B cell (primary cell): ENCODE measurements at regions not wholly inside any gene's neighbourhood (a gene's known extent, or its start where the extent isn't known, plus 50 kb on each side); places are given as distances from the start of the nearest gene placed in this dataset.

Source experiments
- ATAC-seq: fragments of 200-7000 bp; cut with Tn5 transposase; one replicate; pipeline ENCODE4 v1.10.0; 2021; ENCODE audit warnings: low read depth, mild to moderate bottlenecking, moderate number of reproducible peaks, moderate library complexity
- CTCF ChIA-PET: fragments of 350-600 bp; sonication (Branson Sonifier 250); formaldehyde crosslinking; loops from one replicate; lab custom pipeline; 2021; ENCODE audit warnings: antibody characterized with exemption, inconsistent platforms; lab: Charles Lee
- POLR2A ChIA-PET: fragments of 350-600 bp; sonication (Branson Sonifier 250); formaldehyde crosslinking; loops from one replicate; lab custom pipeline; 2021; ENCODE audit warnings: antibody characterized with exemption; lab: Charles Lee
- DNase-seq: peaks from one replicate; pipeline ENCODE4 v3.0.0; 2013
- H2AFZ ChIP-seq: 2 replicates; pipeline ENCODE4 v1.6.1; 2012; ENCODE audit warnings: mild to moderate bottlenecking, low read depth, low read length; ENCODE audit not compliant: insufficient read depth, poor library complexity, severe bottlenecking
- H3K27ac ChIP-seq, 2 donors: 1 replicate in 1 of 2; 2 replicates in 1 of 2; pipeline ENCODE4 v1.5.1; 2012 to 2013; ENCODE audit warnings: low read length in 2 of 2, mild to moderate bottlenecking in 2 of 2, moderate library complexity in 1 of 2
- H3K27me3 ChIP-seq, 4 experiments: fragments of 200-600 bp in 1 of 4; sonication (generic) in 1 of 4; replicated peaks in 1 of 4; 1 replicate in 2 of 4; 2 replicates in 2 of 4; pipeline versions ENCODE4 v1.6.1 to v1.7.0; 2013 to 2016; ENCODE audit warnings: low read length in 3 of 4, mild to moderate bottlenecking in 2 of 4, mixed read lengths in 1 of 4, moderate library complexity in 1 of 4; ENCODE audit not compliant: insufficient read depth in 4 of 4, control insufficient read depth in 3 of 4; ENCODE audit errors: control extremely low read depth in 1 of 4
- H3K36me3 ChIP-seq, 2 experiments: replicated peaks in 1 of 2; 1 replicate in 1 of 2; 2 replicates in 1 of 2; pipeline versions ENCODE4 v1.6.1 to v1.7.1; 2013; ENCODE audit warnings: low read length in 1 of 2; ENCODE audit not compliant: insufficient read depth in 2 of 2, control insufficient read depth in 1 of 2; ENCODE audit errors: control extremely low read depth in 1 of 2, extremely low read depth in 1 of 2
- H3K4me1 ChIP-seq, 2 donors: fragments of 200-600 bp in 1 of 2; sonication (generic) in 1 of 2; 1 replicate in 1 of 2; 2 replicates in 1 of 2; pipeline versions ENCODE4 v1.5.1 to v1.6.1; 2013 to 2017; ENCODE audit warnings: low read length in 2 of 2; ENCODE audit not compliant: control insufficient read depth in 2 of 2, insufficient read depth in 2 of 2
- H3K4me2 ChIP-seq: replicated peaks from 2 replicates; pipeline ENCODE3; 2012; ENCODE audit warnings: mild to moderate bottlenecking, low read depth, low read length; ENCODE audit not compliant: poor library complexity, severe bottlenecking
- H3K4me3 ChIP-seq, 5 experiments: fragments of 200-600 bp in 1 of 5; sonication (generic) in 1 of 5; 1 replicate in 3 of 5; 2 replicates in 2 of 5; pipeline versions ENCODE4 v1.5.1 to v1.7.0; 2011 to 2016; ENCODE audit warnings: low read length in 4 of 5, mild to moderate bottlenecking in 4 of 5, low read depth in 2 of 5, control low read depth in 1 of 5, moderate library complexity in 1 of 5; ENCODE audit not compliant: insufficient read depth in 1 of 5; ENCODE audit errors: control extremely low read depth in 1 of 5, extremely low read depth in 1 of 5
- H3K79me2 ChIP-seq: fragments of 200-600 bp; sonication (generic); one replicate; pipeline ENCODE4 v1.6.0; 2016; ENCODE audit warnings: low read length; ENCODE audit not compliant: control insufficient read depth, insufficient read depth
- H3K9ac ChIP-seq: fragments of 200-600 bp; sonication (generic); 2 replicates; pipeline ENCODE4 v1.6.1; 2017; ENCODE audit warnings: mild to moderate bottlenecking, low read length, moderate library complexity
- H3K9me3 ChIP-seq, 3 donors: one replicate each; pipeline versions ENCODE4 v1.6.1 to v1.7.1; 2013; ENCODE audit warnings: low read length in 2 of 3; ENCODE audit not compliant: control insufficient read depth in 2 of 3, insufficient read depth in 1 of 3; ENCODE audit errors: control extremely low read depth in 1 of 3
- H4K20me1 ChIP-seq: 2 replicates; pipeline ENCODE4 v1.6.0; 2012; ENCODE audit warnings: mild to moderate bottlenecking, low read length; ENCODE audit not compliant: insufficient read depth, control insufficient read depth, poor library complexity, severe bottlenecking
- H3K27ac Mint-ChIP-seq: one replicate; pipeline ENCODE4 v1.8.0; 2021; ENCODE audit warnings: mixed read lengths
- H3K27me3 Mint-ChIP-seq: one replicate; pipeline ENCODE4 v1.8.0; 2021; ENCODE audit warnings: mixed read lengths
- H3K4me1 Mint-ChIP-seq: one replicate; pipeline ENCODE4 v1.8.0; 2021; ENCODE audit warnings: mixed read lengths
- H3K4me3 Mint-ChIP-seq: one replicate; pipeline ENCODE4 v1.8.0; 2021; ENCODE audit warnings: mixed read lengths
- H3K9me3 Mint-ChIP-seq: one replicate; pipeline ENCODE4 v1.8.0; 2022; ENCODE audit warnings: mixed read lengths; ENCODE audit not compliant: insufficient read depth
- CTCF ChIP-seq: fragments of 200-600 bp; IDR thresholded peaks from one replicate; pipeline ENCODE4 v1.8.0; 2022; ENCODE audit warnings: antibody characterized with exemption, mild to moderate bottlenecking
- EZH2 ChIP-seq: IDR thresholded peaks from 2 replicates; pipeline ENCODE4 v1.6.1; 2012; ENCODE audit warnings: borderline replicate concordance, low read depth, mild to moderate bottlenecking, moderate library complexity, low read length; ENCODE audit not compliant: insufficient read depth, poor library complexity, severe bottlenecking
- WGBS: methylation state at CpG from one replicate; pipeline ENCODE4 v1.1.5; 2013; ENCODE audit warnings: missing lambda C conversion rate; ENCODE audit not compliant: insufficient coverage; 5-methylcytosine and 5-hydroxymethylcytosine counted together
- intact Hi-C: fragments of 100-400 bp; cut with micrococcal nuclease; formaldehyde crosslinking; loops from one replicate; pipeline ENCODE4 v1.10.0; 2022

- no peak overlapping the region for H2AFZ ChIP-seq
- no CpG with 5 or more reads among the region's 2 CpGs for WGBS
- no peaks in the 10 kb centered on the region for H3K4me1 Mint-ChIP-seq
- ChIA-PET POLR2A (no interaction called here), CTCF (no interaction called here)
- ATAC-seq (no peak), DNase-seq (no peak)
- H3K9me3 ChIP-seq = no peaks in the 10 kb centered on the region
- H3K9me3 Mint-ChIP-seq = no peaks in the 10 kb centered on the region
- no peak overlapping the region for H3K4me3 ChIP-seq
- H3K4me2 ChIP-seq = no peak overlapping the region
- H3K79me2 ChIP-seq = no peaks in the 10 kb centered on the region
- H3K27me3 ChIP-seq = no peaks in the 10 kb centered on the region
- no peaks in the 10 kb centered on the region for H3K27me3 Mint-ChIP-seq
- no peaks in the 10 kb centered on the region for H3K4me1 ChIP-seq
- H3K36me3 ChIP-seq = no peaks in the 10 kb centered on the region
- H4K20me1 ChIP-seq = no peaks in the 10 kb centered on the region
- no peak overlapping the region for H3K9ac ChIP-seq
- TF ChIP-seq EZH2 (no peak), CTCF (no peak)
- intact Hi-C loops = no loop called here
- no peak overlapping the region for H3K27ac Mint-ChIP-seq
- H3K27ac ChIP-seq = no peak overlapping the region
- H3K4me3 Mint-ChIP-seq = no peak overlapping the region
Observed at GRCh38 chr5:8408258-8408657, 539.3 kb downstream of the MTRR start.

GRCh38 chr5:8410618-8411017 is 541.7 kb downstream of the MTRR start:
- POLR2A ChIA-PET = no interaction called here
- no peaks in the 10 kb centered on the region for H3K27me3 Mint-ChIP-seq

More at GRCh38 chr5:8410618-8411017, 541.7 kb downstream of the MTRR start:
- no peak for TF ChIP-seq CTCF
- TF ChIP-seq EZH2 = no peak
- no peak overlapping the region for H3K27ac ChIP-seq
- H3K9ac ChIP-seq = no peak overlapping the region
- intact Hi-C loops = no loop called here
- no peak overlapping the region for H2AFZ ChIP-seq
- H3K4me3 ChIP-seq = no peak overlapping the region
- no peaks in the 10 kb centered on the region for H3K36me3 ChIP-seq
- H4K20me1 ChIP-seq = no peaks in the 10 kb centered on the region
- no peaks in the 10 kb centered on the region for H3K79me2 ChIP-seq
- CTCF ChIA-PET = no interaction called here
- 55% methylated on average over 2 of the region's 4 CpGs for WGBS
- no peak overlapping the region for H3K4me2 ChIP-seq
- no peak for DNase-seq
- no peaks in the 10 kb centered on the region for H3K9me3 ChIP-seq
- Mint-ChIP-seq H3K27ac (no peak overlapping the region), H3K4me1 (no peaks in the 10 kb centered on the region), H3K9me3 (no peaks in the 10 kb centered on the region), H3K4me3 (no peak overlapping the region)
- no peaks in the 10 kb centered on the region for H3K4me1 ChIP-seq
- H3K27me3 ChIP-seq = no peaks in the 10 kb centered on the region
- no peak for ATAC-seq
